ENCODE measurements at regions not wholly inside any gene's neighbourhood (a gene's known extent, or its start where the extent isn't known, plus 50 kb on each side); places are given as distances from the start of the nearest gene placed in this dataset.

- no peaks in the 10 kb centered on the region for H3K36me3 ChIP-seq (ENCODE audit: control insufficient read depth, insufficient read depth, low read length)
- intact Hi-C loops (cut with micrococcal nuclease) = no loop called here
- H3K4me1 ChIP-seq (ENCODE audit: control insufficient read depth, insufficient read depth, low read length) = no peaks in the 10 kb centered on the region
- no peak overlapping the region for H3K27ac ChIP-seq (ENCODE audit: low read length)
- Mint-ChIP-seq H3K27me3 (ENCODE audit: low read depth in 2 of 2) (peaks cover 5 to 23% of the 10 kb centered on the region in 2 donors), H3K9me3 (no peaks in the 10 kb centered on the region), H3K27ac (no peak overlapping the region), H3K4me1 (no peaks in the 10 kb centered on the region), H3K4me3 (no peak overlapping the region), H3K36me3 (no peaks in the 10 kb centered on the region)
- H3K9me3 ChIP-seq (ENCODE audit: control insufficient read depth, insufficient read depth, low read length) = no peaks in the 10 kb centered on the region
- H3K27me3 ChIP-seq (ENCODE audit: control insufficient read depth, insufficient read depth, low read length) = no peaks in the 10 kb centered on the region
- H3K4me3 ChIP-seq (ENCODE audit: low read length) = no peak overlapping the region
- DNase-seq (no peak), ATAC-seq (no peak)
- TF ChIP-seq, protein P1, sequence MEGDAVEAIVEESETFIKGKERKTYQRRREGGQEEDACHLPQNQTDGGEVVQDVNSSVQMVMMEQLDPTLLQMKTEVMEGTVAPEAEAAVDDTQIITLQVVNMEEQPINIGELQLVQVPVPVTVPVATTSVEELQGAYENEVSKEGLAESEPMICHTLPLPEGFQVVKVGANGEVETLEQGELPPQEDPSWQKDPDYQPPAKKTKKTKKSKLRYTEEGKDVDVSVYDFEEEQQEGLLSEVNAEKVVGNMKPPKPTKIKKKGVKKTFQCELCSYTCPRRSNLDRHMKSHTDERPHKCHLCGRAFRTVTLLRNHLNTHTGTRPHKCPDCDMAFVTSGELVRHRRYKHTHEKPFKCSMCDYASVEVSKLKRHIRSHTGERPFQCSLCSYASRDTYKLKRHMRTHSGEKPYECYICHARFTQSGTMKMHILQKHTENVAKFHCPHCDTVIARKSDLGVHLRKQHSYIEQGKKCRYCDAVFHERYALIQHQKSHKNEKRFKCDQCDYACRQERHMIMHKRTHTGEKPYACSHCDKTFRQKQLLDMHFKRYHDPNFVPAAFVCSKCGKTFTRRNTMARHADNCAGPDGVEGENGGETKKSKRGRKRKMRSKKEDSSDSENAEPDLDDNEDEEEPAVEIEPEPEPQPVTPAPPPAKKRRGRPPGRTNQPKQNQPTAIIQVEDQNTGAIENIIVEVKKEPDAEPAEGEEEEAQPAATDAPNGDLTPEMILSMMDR (IDR thresholded peaks at IDR 0.05) = no peak
- WGBS (ENCODE audit: insufficient coverage) = 96% methylated on average over 7 of the region's 7 CpGs
These were observed 146.8 kb downstream of the ZBTB18 start for GRCh38 chr1:244197851-244198375.

DNA sequence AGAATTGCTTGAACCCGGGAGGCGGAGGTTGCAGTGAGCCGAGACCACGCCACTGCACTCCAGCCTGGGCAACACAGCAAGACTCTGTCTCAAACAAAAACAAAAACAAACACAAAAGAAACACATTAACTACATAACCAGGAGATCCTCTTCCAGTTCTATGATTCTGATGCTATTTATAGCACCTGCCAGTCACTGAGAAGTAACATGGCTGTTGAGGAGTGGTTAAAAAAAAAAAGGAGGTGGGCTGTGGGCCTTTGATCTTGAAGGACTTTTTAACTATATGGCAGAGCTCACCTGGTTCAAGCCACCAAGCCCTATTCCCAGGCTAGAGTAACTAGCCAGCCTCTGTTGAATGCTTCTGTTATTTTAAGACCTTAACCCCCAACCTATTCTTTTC lies 148.8 kb downstream of the ZBTB18 start:
- no peak overlapping the region for H3K4me3 ChIP-seq (ENCODE audit: low read length)
- H3K27ac ChIP-seq (ENCODE audit: low read length) = no peak overlapping the region
- no peak overlapping the region for H3K4me3 Mint-ChIP-seq
- no peaks in the 10 kb centered on the region for H3K36me3 Mint-ChIP-seq
- H3K4me1 ChIP-seq (ENCODE audit: control insufficient read depth, insufficient read depth, low read length) = no peaks in the 10 kb centered on the region
- peaks cover 9 to 18% of the 10 kb centered on the region in 2 donors for H3K27me3 Mint-ChIP-seq (ENCODE audit: low read depth in 2 of 2)
- TF ChIP-seq, protein P1 (IDR thresholded peaks at IDR 0.05) = no peak
- DNase-seq (no peak), ATAC-seq (no peak)
- intact Hi-C loops (cut with micrococcal nuclease) = no loop called here
- WGBS (ENCODE audit: insufficient coverage) = 100% methylated on average over 4 of the region's 4 CpGs
- no peaks in the 10 kb centered on the region for H3K9me3 ChIP-seq (ENCODE audit: control insufficient read depth, insufficient read depth, low read length)
- H3K36me3 ChIP-seq (ENCODE audit: control insufficient read depth, insufficient read depth, low read length) = no peaks in the 10 kb centered on the region
- H3K4me1 Mint-ChIP-seq = no peaks in the 10 kb centered on the region
- no peak overlapping the region for H3K27ac Mint-ChIP-seq
- H3K27me3 ChIP-seq (ENCODE audit: control insufficient read depth, insufficient read depth, low read length) = no peaks in the 10 kb centered on the region
- H3K9me3 Mint-ChIP-seq = no peaks in the 10 kb centered on the region

GRCh38 chr1:244200596-244200995 lies 149.5 kb downstream of the ZBTB18 start:
- H3K4me3 Mint-ChIP-seq = no peak overlapping the region
- H3K27me3 Mint-ChIP-seq (ENCODE audit: low read depth in 2 of 2) = peaks cover 6 to 14% of the 10 kb centered on the region in 2 donors
- H3K4me1 Mint-ChIP-seq = no peaks in the 10 kb centered on the region
- intact Hi-C loops (cut with micrococcal nuclease) = no loop called here
- ATAC-seq (no peak), DNase-seq (no peak)
- Histone ChIP-seq H3K27ac (ENCODE audit: low read length) (no peak overlapping the region), H3K9me3 (ENCODE audit: control insufficient read depth, insufficient read depth, low read length) (no peaks in the 10 kb centered on the region), H3K27me3 (ENCODE audit: control insufficient read depth, insufficient read depth, low read length) (no peaks in the 10 kb centered on the region), H3K4me3 (ENCODE audit: low read length) (no peak overlapping the region), H3K4me1 (ENCODE audit: control insufficient read depth, insufficient read depth, low read length) (no peaks in the 10 kb centered on the region), H3K36me3 (ENCODE audit: control insufficient read depth, insufficient read depth, low read length) (no peaks in the 10 kb centered on the region)
- 91% methylated on average over 8 of the region's 8 CpGs for WGBS (ENCODE audit: insufficient coverage)
- TF ChIP-seq, protein P1 (IDR thresholded peaks at IDR 0.05) = no peak
- no peaks in the 10 kb centered on the region for H3K36me3 Mint-ChIP-seq
- no peaks in the 10 kb centered on the region for H3K9me3 Mint-ChIP-seq
- H3K27ac Mint-ChIP-seq = no peak overlapping the region

- no peak overlapping the region for H3K4me3 Mint-ChIP-seq
- intact Hi-C loops (cut with micrococcal nuclease) = no loop called here
These were observed 150.7 kb downstream of the ZBTB18 start for GRCh38 chr1:244201750-244202149.

More at GRCh38 chr1:244201750-244202149, 150.7 kb downstream of the ZBTB18 start:
- Histone ChIP-seq H3K9me3 (ENCODE audit: control insufficient read depth, insufficient read depth, low read length) (no peaks in the 10 kb centered on the region), H3K4me1 (ENCODE audit: control insufficient read depth, insufficient read depth, low read length) (no peaks in the 10 kb centered on the region), H3K36me3 (ENCODE audit: control insufficient read depth, insufficient read depth, low read length) (no peaks in the 10 kb centered on the region), H3K27me3 (ENCODE audit: control insufficient read depth, insufficient read depth, low read length) (no peaks in the 10 kb centered on the region), H3K27ac (ENCODE audit: low read length) (no peak overlapping the region), H3K4me3 (ENCODE audit: low read length) (no peak overlapping the region)
- Mint-ChIP-seq H3K27ac (no peak overlapping the region), H3K36me3 (no peaks in the 10 kb centered on the region), H3K9me3 (no peaks in the 10 kb centered on the region), H3K4me1 (no peaks in the 10 kb centered on the region), H3K27me3 (ENCODE audit: low read depth in 2 of 2) (peaks cover 6 to 17% of the 10 kb centered on the region in 2 donors)
- no peak for ATAC-seq
- TF ChIP-seq, protein P1 (IDR thresholded peaks at IDR 0.05) = no peak
- DNase-seq = no peak
- WGBS (ENCODE audit: insufficient coverage) = 87% methylated on average over 8 of the region's 8 CpGs

Measured in natural killer cell (primary cell).